GM12878 (cell line): ENCODE measurements at regions not wholly inside any gene's neighbourhood (a gene's known extent, or its start where the extent isn't known, plus 50 kb on each side); places are given as distances from the start of the nearest gene placed in this dataset.

Source experiments
- ATAC-seq: fragments of 200-7000 bp; cut with Tn5 transposase; 3 replicates; pipeline ENCODE4 v1.9.1; 2020; ENCODE audit warnings: mild to moderate bottlenecking, moderate library complexity
- BruUV-seq: library from RNA; stranded (reverse); fragments of 400-500 nt; replicated peaks from 2 replicates; lab custom pipeline; 2021; lab: Mats Ljungman, UMichigan
- CTCF ChIA-PET: fragments of 300-600 bp; sonication (Branson Sonifier 250); formaldehyde crosslinking; extraction: SDS; loops from one replicate; lab custom pipeline; 2021; ENCODE audit warnings: inconsistent platforms; lab: Yijun Ruan, JAX
- POLR2A ChIA-PET: fragments of 350-600 bp; formaldehyde crosslinking; extraction: SDS; loops from one replicate; lab custom pipeline; 2021; ENCODE audit warnings: inconsistent platforms; lab: Charles Lee
- RAD21 ChIA-PET: fragments of 300-600 bp; sonication (Branson Sonifier 250); formaldehyde crosslinking; loops from one replicate; lab custom pipeline; 2023; ENCODE audit warnings: antibody characterized with exemption; ENCODE audit not compliant: unreplicated experiment; lab: Charles Lee
- SMC1A ChIA-PET: fragments of 300-600 bp; sonication (Branson Sonifier 250); formaldehyde crosslinking; loops from one replicate; lab custom pipeline; 2023; ENCODE audit not compliant: unreplicated experiment, uncharacterized antibody; lab: Charles Lee
- DNase-seq: peaks from one replicate; pipeline ENCODE4 v3.0.0-alpha.2; 2011; ENCODE audit warnings: low read depth, low spot score
- FAIRE-seq: peaks from 3 replicates; lab custom pipeline; 2011; peaks lifted over from hg19 to GRCh38; lab: Jason Lieb, UNC
- H2AFZ ChIP-seq: 2 replicates; pipeline ENCODE4 v1.6.0; 2011; ENCODE audit warnings: low read depth, low read length, control low read depth; ENCODE audit not compliant: control insufficient read depth
- H3K27ac ChIP-seq: 2 replicates; pipeline ENCODE4 v1.5.1; 2011; ENCODE audit warnings: control low read depth; ENCODE audit not compliant: control insufficient read depth, insufficient read depth
- H3K27me3 ChIP-seq, 2 experiments: replicated peaks in 1 of 2; 2 replicates each; pipeline versions ENCODE4 v1.6.0 to v1.6.1; 2011; ENCODE audit warnings: low read length in 1 of 2; ENCODE audit not compliant: control insufficient read depth in 2 of 2, insufficient read depth in 2 of 2
- H3K36me3 ChIP-seq, 2 experiments: 2 replicates each; pipeline ENCODE4 v1.5.1; 2011; ENCODE audit warnings: low read length in 1 of 2; ENCODE audit not compliant: control insufficient read depth in 2 of 2, insufficient read depth in 2 of 2
- H3K4me1 ChIP-seq: 2 replicates; pipeline ENCODE4 v1.6.1; 2011; ENCODE audit warnings: mild to moderate bottlenecking, low read length, moderate library complexity, mixed read lengths; ENCODE audit not compliant: control insufficient read depth, insufficient read depth
- H3K4me2 ChIP-seq: 2 replicates; pipeline ENCODE4 v1.6.0; 2011; ENCODE audit warnings: control low read depth; ENCODE audit not compliant: control insufficient read depth, insufficient read depth
- H3K4me3 ChIP-seq: fragments of 200-600 bp; sonication (generic); 2 replicates; pipeline ENCODE4 v1.5.1; 2016
- H3K79me2 ChIP-seq: 2 replicates; pipeline ENCODE4 v1.6.0; 2011; ENCODE audit warnings: low read length; ENCODE audit not compliant: control insufficient read depth, insufficient read depth
- H3K9ac ChIP-seq: 2 replicates; pipeline ENCODE4 v1.8.0; 2011; ENCODE audit warnings: low read length, control low read depth, mixed read lengths; ENCODE audit not compliant: control insufficient read depth, insufficient read depth
- H3K9me3 ChIP-seq: replicated peaks from 3 replicates; pipeline ENCODE4 v1.5.1; 2011; ENCODE audit warnings: mild to moderate bottlenecking, low read length; ENCODE audit not compliant: control insufficient read depth, insufficient read depth
- H4K20me1 ChIP-seq: 2 replicates; pipeline ENCODE4 v1.6.0; 2011; ENCODE audit not compliant: control insufficient read depth, insufficient read depth
- BHLHE40 ChIP-seq, 2 experiments: fragments of 450-650 bp in 1 of 2; IDR thresholded peaks; 2 replicates each; pipeline ENCODE4 v1.6.1; 2011 to 2017; ENCODE audit warnings: low read depth in 2 of 2, borderline replicate concordance in 1 of 2, improper control_type of control experiment in 1 of 2, low read length in 1 of 2, mild to moderate bottlenecking in 1 of 2
- BMI1 ChIP-seq: fragments of 450-650 bp; IDR thresholded peaks from 2 replicates; pipeline ENCODE4 v1.6.1; 2016; ENCODE audit warnings: mild to moderate bottlenecking, moderate library complexity, borderline replicate concordance
- CREM ChIP-seq: IDR thresholded peaks from 2 replicates; pipeline ENCODE4 v1.6.1; 2014; ENCODE audit warnings: antibody characterized with exemption, low read depth
- HDAC6 ChIP-seq: fragments of 200-600 bp; sonication (generic); IDR thresholded peaks from one replicate; pipeline ENCODE4 v1.8.0; 2017; ENCODE audit warnings: antibody characterized with exemption; ENCODE audit not compliant: unreplicated experiment
- IRF4 ChIP-seq: IDR thresholded peaks from 2 replicates; pipeline ENCODE4 v1.6.1; 2011; ENCODE audit warnings: low read depth, low read length
- MTA3 ChIP-seq: IDR thresholded peaks from 2 replicates; pipeline ENCODE4 v1.6.1; 2012; ENCODE audit warnings: low read length, inconsistent platforms, borderline replicate concordance
- SREBF2 ChIP-seq: IDR thresholded peaks from 2 replicates; pipeline ENCODE4 v1.6.1; 2012; ENCODE audit warnings: mild to moderate bottlenecking, low read length
- TCF3 ChIP-seq: IDR thresholded peaks from 2 replicates; pipeline ENCODE4 v1.6.1; 2012; ENCODE audit warnings: low read depth, mild to moderate bottlenecking, low read length, borderline replicate concordance; ENCODE audit not compliant: insufficient read depth
- ZZZ3 ChIP-seq: IDR thresholded peaks from 2 replicates; pipeline ENCODE4 v1.6.1; 2011; ENCODE audit warnings: low read depth; ENCODE audit not compliant: control insufficient read depth, insufficient read length
- WGBS: methylation state at CpG from one replicate; pipeline ENCODE4 v1.1.6; 2016; ENCODE audit warnings: low lambda C conversion rate; ENCODE audit not compliant: insufficient replicate concordance, insufficient coverage; ENCODE audit errors: missing lambda C conversion rate; 5-methylcytosine and 5-hydroxymethylcytosine counted together
- in situ Hi-C: fragments of 300-500 bp; cut with MboI; formaldehyde crosslinking; loops from 9 replicates; pipeline ENCODE4 v1.14.3; 2018; ENCODE audit warnings: mixed read lengths
- intact Hi-C: fragments of 100-400 bp; cut with micrococcal nuclease; formaldehyde crosslinking; loops from one replicate; pipeline ENCODE4 v1.14.2; 2022; ENCODE audit not compliant: unreplicated experiment
- TF ChIP-seq, protein P1 (sequence below): fragments of 450-650 bp; IDR thresholded peaks from 2 replicates; pipeline ENCODE4 v1.6.1; 2017; ENCODE audit warnings: antibody characterized with exemption, mild to moderate bottlenecking, moderate library complexity
- TF ChIP-seq, protein P2 (sequence below): IDR thresholded peaks from 2 replicates; pipeline ENCODE4 v1.6.1; 2011; ENCODE audit warnings: mild to moderate bottlenecking, low read depth, low read length, moderate library complexity; ENCODE audit not compliant: insufficient replicate concordance
- TF ChIP-seq, protein P3 (sequence below): IDR thresholded peaks from 2 replicates; pipeline ENCODE4 v1.6.1; 2011; ENCODE audit warnings: low read depth, mild to moderate bottlenecking, low read length, moderate library complexity, borderline replicate concordance; ENCODE audit errors: extremely low read depth
- TF ChIP-seq, protein P4 (sequence below): fragments of 450-650 bp; IDR thresholded peaks from 2 replicates; pipeline ENCODE4 v1.6.1; 2017; ENCODE audit warnings: mild to moderate bottlenecking, moderate library complexity
- TF ChIP-seq, protein P5 (sequence below), 3 experiments: IDR thresholded peaks in 2 of 3; conservative IDR thresholded peaks in 1 of 3; 2 replicates each; pipeline ENCODE4 v1.5.1; 2011; ENCODE audit warnings: low read depth in 3 of 3, low read length in 3 of 3, mild to moderate bottlenecking in 3 of 3, control low read depth in 2 of 3, moderate library complexity in 2 of 3, inconsistent platforms in 1 of 3, mixed read lengths in 1 of 3; ENCODE audit not compliant: control insufficient read depth in 2 of 3, insufficient read depth in 1 of 3; ENCODE audit errors: extremely low read depth in 1 of 3

DNA sequence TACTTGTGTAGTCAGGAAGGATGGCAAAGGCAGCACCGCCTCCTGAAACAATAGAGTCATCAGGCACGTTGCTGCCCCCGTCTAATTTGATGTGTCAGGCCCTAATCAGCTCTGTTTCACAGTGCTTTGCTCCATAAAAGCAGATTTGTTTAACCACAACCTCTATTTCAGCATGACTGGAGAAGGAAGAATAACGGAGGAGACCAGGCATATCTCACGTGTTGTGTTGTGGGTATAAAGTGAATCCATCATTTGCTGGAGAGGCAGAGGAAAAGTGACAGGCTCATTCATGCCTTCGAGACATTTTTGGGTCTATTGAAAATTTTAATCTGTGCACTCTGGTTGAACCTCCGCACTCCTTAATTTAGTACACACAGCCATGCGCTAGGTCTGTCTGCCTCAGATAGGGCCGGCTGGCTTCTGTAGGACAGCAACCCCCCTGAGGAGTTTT is 940.4 kb upstream of the SLC10A2 start:
- Histone ChIP-seq H3K27me3 (no peaks in the 10 kb centered on the region), H3K27ac (no peak overlapping the region), H3K4me3 (no peak overlapping the region), H4K20me1 (no peaks in the 10 kb centered on the region), H3K9me3 (no peaks in the 10 kb centered on the region), H3K79me2 (no peaks in the 10 kb centered on the region), H3K9ac (no peak overlapping the region), H3K36me3 (no peaks in the 10 kb centered on the region), H2AFZ (no peak overlapping the region), H3K4me2 (no peak overlapping the region), H3K4me1 (no peaks in the 10 kb centered on the region)
- 21% methylated on average over 9 of the region's 9 CpGs for WGBS
- ChIA-PET SMC1A (interaction anchor here (0.9 kb wide), 1 partner anchor 16 kb away, joined by 3 read pairs; no protein-coding TSS in a partner anchor), RAD21 (no interaction called here), CTCF (no interaction called here), POLR2A (no interaction called here)
- no peak for ATAC-seq
- no peak for FAIRE-seq
- in situ Hi-C loops (no loop called here), intact Hi-C loops (no loop called here)
- no TSS peak for BruUV-seq
- DNase-seq: no peak
- TF ChIP-seq SREBF2 (no peak), HDAC6 (no peak), TCF3 (no peak), IRF4 (no peak), CREM (no peak), BMI1 (no peak), BHLHE40 (IDR thresholded peaks at IDR 0.05; ENCODE audit: borderline replicate concordance in 1 of 2, low read depth in 2 of 2, low read length in 1 of 2) (no peak), MTA3 (no peak), ZZZ3 (no peak)
- TF ChIP-seq, protein P1, sequence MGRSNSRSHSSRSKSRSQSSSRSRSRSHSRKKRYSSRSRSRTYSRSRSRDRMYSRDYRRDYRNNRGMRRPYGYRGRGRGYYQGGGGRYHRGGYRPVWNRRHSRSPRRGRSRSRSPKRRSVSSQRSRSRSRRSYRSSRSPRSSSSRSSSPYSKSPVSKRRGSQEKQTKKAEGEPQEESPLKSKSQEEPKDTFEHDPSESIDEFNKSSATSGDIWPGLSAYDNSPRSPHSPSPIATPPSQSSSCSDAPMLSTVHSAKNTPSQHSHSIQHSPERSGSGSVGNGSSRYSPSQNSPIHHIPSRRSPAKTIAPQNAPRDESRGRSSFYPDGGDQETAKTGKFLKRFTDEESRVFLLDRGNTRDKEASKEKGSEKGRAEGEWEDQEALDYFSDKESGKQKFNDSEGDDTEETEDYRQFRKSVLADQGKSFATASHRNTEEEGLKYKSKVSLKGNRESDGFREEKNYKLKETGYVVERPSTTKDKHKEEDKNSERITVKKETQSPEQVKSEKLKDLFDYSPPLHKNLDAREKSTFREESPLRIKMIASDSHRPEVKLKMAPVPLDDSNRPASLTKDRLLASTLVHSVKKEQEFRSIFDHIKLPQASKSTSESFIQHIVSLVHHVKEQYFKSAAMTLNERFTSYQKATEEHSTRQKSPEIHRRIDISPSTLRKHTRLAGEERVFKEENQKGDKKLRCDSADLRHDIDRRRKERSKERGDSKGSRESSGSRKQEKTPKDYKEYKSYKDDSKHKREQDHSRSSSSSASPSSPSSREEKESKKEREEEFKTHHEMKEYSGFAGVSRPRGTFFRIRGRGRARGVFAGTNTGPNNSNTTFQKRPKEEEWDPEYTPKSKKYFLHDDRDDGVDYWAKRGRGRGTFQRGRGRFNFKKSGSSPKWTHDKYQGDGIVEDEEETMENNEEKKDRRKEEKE: no peak
- TF ChIP-seq, protein P2, sequence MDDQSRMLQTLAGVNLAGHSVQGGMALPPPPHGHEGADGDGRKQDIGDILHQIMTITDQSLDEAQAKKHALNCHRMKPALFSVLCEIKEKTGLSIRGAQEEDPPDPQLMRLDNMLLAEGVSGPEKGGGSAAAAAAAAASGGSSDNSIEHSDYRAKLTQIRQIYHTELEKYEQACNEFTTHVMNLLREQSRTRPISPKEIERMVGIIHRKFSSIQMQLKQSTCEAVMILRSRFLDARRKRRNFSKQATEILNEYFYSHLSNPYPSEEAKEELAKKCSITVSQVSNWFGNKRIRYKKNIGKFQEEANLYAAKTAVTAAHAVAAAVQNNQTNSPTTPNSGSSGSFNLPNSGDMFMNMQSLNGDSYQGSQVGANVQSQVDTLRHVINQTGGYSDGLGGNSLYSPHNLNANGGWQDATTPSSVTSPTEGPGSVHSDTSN: no peak
- TF ChIP-seq, protein P3, sequence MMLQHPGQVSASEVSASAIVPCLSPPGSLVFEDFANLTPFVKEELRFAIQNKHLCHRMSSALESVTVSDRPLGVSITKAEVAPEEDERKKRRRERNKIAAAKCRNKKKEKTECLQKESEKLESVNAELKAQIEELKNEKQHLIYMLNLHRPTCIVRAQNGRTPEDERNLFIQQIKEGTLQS: no peak
- TF ChIP-seq, protein P4, sequence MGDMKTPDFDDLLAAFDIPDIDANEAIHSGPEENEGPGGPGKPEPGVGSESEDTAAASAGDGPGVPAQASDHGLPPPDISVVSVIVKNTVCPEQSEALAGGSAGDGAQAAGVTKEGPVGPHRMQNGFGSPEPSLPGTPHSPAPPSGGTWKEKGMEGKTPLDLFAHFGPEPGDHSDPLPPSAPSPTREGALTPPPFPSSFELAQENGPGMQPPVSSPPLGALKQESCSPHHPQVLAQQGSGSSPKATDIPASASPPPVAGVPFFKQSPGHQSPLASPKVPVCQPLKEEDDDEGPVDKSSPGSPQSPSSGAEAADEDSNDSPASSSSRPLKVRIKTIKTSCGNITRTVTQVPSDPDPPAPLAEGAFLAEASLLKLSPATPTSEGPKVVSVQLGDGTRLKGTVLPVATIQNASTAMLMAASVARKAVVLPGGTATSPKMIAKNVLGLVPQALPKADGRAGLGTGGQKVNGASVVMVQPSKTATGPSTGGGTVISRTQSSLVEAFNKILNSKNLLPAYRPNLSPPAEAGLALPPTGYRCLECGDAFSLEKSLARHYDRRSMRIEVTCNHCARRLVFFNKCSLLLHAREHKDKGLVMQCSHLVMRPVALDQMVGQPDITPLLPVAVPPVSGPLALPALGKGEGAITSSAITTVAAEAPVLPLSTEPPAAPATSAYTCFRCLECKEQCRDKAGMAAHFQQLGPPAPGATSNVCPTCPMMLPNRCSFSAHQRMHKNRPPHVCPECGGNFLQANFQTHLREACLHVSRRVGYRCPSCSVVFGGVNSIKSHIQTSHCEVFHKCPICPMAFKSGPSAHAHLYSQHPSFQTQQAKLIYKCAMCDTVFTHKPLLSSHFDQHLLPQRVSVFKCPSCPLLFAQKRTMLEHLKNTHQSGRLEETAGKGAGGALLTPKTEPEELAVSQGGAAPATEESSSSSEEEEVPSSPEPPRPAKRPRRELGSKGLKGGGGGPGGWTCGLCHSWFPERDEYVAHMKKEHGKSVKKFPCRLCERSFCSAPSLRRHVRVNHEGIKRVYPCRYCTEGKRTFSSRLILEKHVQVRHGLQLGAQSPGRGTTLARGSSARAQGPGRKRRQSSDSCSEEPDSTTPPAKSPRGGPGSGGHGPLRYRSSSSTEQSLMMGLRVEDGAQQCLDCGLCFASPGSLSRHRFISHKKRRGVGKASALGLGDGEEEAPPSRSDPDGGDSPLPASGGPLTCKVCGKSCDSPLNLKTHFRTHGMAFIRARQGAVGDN: no peak
- TF ChIP-seq, protein P5, sequence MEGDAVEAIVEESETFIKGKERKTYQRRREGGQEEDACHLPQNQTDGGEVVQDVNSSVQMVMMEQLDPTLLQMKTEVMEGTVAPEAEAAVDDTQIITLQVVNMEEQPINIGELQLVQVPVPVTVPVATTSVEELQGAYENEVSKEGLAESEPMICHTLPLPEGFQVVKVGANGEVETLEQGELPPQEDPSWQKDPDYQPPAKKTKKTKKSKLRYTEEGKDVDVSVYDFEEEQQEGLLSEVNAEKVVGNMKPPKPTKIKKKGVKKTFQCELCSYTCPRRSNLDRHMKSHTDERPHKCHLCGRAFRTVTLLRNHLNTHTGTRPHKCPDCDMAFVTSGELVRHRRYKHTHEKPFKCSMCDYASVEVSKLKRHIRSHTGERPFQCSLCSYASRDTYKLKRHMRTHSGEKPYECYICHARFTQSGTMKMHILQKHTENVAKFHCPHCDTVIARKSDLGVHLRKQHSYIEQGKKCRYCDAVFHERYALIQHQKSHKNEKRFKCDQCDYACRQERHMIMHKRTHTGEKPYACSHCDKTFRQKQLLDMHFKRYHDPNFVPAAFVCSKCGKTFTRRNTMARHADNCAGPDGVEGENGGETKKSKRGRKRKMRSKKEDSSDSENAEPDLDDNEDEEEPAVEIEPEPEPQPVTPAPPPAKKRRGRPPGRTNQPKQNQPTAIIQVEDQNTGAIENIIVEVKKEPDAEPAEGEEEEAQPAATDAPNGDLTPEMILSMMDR (IDR thresholded peaks at IDR 0.05 in 2 of 3, conservative IDR thresholded peaks at IDR 0.05 in 1 of 3; ENCODE audit: control insufficient read depth in 2 of 3, extremely low read depth in 1 of 3, insufficient read depth in 1 of 3, low read depth in 3 of 3, low read length in 3 of 3): no peak
